ENCODE measurements at regions not wholly inside any gene's neighbourhood (a gene's known extent, or its start where the extent isn't known, plus 50 kb on each side); places are given as distances from the start of the nearest gene placed in this dataset.

- TF ChIP-seq, protein P1, sequence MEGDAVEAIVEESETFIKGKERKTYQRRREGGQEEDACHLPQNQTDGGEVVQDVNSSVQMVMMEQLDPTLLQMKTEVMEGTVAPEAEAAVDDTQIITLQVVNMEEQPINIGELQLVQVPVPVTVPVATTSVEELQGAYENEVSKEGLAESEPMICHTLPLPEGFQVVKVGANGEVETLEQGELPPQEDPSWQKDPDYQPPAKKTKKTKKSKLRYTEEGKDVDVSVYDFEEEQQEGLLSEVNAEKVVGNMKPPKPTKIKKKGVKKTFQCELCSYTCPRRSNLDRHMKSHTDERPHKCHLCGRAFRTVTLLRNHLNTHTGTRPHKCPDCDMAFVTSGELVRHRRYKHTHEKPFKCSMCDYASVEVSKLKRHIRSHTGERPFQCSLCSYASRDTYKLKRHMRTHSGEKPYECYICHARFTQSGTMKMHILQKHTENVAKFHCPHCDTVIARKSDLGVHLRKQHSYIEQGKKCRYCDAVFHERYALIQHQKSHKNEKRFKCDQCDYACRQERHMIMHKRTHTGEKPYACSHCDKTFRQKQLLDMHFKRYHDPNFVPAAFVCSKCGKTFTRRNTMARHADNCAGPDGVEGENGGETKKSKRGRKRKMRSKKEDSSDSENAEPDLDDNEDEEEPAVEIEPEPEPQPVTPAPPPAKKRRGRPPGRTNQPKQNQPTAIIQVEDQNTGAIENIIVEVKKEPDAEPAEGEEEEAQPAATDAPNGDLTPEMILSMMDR (IDR thresholded peaks at IDR 0.05 in 2 of 3, conservative IDR thresholded peaks at IDR 0.05 in 1 of 3; ENCODE audit: borderline replicate concordance in 1 of 3, insufficient read depth in 1 of 3, low read depth in 2 of 3, low read length in 2 of 3) = no peak
- TF ChIP-seq, protein P2, sequence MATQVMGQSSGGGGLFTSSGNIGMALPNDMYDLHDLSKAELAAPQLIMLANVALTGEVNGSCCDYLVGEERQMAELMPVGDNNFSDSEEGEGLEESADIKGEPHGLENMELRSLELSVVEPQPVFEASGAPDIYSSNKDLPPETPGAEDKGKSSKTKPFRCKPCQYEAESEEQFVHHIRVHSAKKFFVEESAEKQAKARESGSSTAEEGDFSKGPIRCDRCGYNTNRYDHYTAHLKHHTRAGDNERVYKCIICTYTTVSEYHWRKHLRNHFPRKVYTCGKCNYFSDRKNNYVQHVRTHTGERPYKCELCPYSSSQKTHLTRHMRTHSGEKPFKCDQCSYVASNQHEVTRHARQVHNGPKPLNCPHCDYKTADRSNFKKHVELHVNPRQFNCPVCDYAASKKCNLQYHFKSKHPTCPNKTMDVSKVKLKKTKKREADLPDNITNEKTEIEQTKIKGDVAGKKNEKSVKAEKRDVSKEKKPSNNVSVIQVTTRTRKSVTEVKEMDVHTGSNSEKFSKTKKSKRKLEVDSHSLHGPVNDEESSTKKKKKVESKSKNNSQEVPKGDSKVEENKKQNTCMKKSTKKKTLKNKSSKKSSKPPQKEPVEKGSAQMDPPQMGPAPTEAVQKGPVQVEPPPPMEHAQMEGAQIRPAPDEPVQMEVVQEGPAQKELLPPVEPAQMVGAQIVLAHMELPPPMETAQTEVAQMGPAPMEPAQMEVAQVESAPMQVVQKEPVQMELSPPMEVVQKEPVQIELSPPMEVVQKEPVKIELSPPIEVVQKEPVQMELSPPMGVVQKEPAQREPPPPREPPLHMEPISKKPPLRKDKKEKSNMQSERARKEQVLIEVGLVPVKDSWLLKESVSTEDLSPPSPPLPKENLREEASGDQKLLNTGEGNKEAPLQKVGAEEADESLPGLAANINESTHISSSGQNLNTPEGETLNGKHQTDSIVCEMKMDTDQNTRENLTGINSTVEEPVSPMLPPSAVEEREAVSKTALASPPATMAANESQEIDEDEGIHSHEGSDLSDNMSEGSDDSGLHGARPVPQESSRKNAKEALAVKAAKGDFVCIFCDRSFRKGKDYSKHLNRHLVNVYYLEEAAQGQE (IDR thresholded peaks at IDR 0.05; ENCODE audit: low read depth) = no peak
- TF ChIP-seq ATF3 (IDR thresholded peaks at IDR 0.05) = no peak
- no peak for TF ChIP-seq MAX (IDR thresholded peaks at IDR 0.05)
- no peak for TF ChIP-seq EGR1 (IDR thresholded peaks at IDR 0.05; ENCODE audit: low read depth)
- no peak for TF ChIP-seq POLR2A (IDR thresholded peaks at IDR 0.05; ENCODE audit: borderline replicate concordance, extremely low read depth, insufficient read depth, insufficient read length)
- no peak for TF ChIP-seq SRF (IDR thresholded peaks at IDR 0.05; ENCODE audit: low read depth)
- no peak for TF ChIP-seq EZH2 (IDR thresholded peaks at IDR 0.05)
Measured at GRCh38 chr3:162082516-162082915, 585.9 kb downstream of the OTOL1 start.

All from HCT116 (cell line).